IPS-NIHi7 (cell line): ENCODE measurements at regions not wholly inside any gene's neighbourhood (a gene's known extent, or its start where the extent isn't known, plus 50 kb on each side); places are given as distances from the start of the nearest gene placed in this dataset.

Experiments
- DNase-seq: peaks from one replicate; pipeline ENCODE4 v3.0.0; 2012; ENCODE audit warnings: mixed read lengths; ENCODE audit errors: extremely low spot score

DNA sequence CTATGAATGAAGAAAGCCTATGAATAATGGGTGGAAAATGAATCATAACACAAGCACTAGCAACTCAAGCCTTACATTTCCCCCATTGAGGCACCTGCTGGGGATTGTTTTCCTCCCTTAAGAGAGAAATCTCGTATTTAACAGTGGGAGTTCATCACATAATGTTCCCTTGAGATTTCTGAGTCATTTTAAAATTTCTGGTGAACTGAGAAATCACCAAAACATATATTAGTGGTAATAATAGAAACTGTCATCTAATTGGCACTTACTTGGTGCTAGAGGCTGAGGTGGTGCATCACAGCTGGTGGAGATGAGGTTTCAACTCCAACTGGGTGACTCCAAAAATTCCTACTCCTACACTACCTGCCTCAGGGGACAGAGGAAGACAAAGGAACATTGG, 561.3 kb upstream of the LCORL start:
- no peak for DNase-seq

DNA sequence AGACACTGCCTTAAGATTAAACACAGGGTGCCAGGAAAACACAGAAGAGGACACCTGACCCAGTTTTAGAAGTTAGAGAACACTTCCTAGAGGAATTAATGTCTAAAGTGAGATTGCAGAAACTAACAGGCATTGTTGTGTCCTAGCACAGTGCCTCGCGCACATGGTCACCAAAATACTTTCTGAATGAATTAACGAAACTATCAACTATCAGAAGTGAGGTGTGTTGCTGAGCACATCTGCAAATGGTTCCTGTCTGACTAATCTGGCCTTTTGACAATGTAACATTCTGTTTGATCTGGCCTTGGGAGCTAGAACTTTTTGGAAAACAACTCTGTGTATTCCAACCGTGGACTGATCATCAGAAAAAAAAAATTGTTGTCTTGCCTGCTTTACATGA, 556.8 kb upstream of the LCORL start:
- DNase-seq = no peak

DNA sequence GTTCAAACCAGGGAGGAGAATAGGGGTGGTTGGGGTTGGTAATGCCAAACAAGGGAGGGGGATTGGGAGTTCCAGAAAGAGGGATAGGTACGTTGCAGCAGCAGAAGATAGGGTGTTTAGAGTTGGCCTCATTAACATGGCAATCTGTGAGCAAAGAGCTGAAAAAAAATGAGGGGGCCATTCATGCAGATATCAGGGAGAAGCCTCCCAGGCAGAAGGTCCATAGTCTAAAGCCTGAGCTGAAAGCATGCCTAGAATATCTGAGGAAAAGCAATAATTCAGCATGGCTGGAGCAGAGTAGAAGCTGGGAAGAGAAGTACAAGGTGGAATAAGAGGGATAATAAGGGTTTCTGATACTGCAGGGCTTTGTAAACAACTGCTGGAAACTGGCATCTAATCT, 550.9 kb upstream of the LCORL start:
- DNase-seq = no peak

DNA sequence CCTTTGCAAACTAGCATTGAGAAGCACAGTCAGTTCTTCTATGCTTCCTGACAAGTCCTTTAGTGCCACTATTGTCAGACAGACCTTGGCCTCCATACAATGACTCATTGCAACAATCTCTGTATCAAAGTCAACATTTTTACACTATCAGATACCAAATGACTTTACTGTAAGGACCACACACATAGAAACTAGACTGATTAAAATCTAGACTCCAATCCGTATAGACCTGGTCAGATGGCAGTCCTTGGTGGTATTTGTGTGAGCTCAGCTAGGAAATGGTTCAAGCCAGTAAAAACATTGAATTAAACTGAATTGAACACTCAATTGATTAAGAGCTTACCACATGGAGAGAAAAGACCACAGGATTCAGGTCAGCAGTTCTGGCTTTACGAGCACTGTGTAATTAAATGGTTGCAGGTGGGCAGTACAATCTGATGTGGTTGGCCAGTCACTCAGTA, 549.8 kb upstream of the LCORL start:
- DNase-seq = no peak

DNA sequence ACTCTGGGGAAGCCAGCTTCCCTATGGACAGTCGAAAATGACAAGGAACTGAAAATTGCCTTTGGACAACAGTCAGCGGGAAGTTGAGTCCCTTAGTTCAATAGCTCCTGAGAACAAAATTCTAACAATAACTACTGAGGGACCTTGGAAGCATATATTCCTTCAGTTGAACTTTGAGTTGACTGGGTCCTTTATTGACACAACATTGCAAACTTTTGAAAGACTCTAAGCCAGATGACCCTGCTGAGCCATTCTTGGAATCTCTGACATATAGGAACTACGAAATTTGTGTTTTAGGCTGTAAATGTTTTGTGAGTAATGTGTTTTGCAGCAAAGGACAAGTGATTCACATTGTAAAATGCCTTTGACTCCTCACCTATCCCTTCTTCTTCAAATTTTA, 548.8 kb upstream of the LCORL start:
- DNase-seq = no peak

DNA sequence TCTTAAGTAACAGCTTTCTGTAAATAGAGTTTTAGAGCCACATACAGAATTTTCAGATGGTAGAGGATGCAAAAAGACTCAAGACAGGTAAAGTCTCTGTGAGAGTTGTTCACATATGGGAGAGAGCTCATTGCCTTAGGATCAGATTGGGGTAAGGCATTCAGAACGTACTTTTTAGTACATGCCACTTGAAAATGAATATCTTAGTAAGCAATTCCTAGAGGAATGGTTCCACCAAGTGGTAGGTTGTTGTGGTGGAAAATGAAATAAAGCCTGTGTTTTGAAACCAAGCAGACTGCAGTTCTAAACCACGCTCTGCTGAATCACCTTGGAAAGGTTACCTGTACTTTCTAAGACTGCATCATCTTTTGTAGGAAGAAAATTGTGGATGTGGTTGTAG, 547.0 kb upstream of the LCORL start:
- DNase-seq = no peak

DNA sequence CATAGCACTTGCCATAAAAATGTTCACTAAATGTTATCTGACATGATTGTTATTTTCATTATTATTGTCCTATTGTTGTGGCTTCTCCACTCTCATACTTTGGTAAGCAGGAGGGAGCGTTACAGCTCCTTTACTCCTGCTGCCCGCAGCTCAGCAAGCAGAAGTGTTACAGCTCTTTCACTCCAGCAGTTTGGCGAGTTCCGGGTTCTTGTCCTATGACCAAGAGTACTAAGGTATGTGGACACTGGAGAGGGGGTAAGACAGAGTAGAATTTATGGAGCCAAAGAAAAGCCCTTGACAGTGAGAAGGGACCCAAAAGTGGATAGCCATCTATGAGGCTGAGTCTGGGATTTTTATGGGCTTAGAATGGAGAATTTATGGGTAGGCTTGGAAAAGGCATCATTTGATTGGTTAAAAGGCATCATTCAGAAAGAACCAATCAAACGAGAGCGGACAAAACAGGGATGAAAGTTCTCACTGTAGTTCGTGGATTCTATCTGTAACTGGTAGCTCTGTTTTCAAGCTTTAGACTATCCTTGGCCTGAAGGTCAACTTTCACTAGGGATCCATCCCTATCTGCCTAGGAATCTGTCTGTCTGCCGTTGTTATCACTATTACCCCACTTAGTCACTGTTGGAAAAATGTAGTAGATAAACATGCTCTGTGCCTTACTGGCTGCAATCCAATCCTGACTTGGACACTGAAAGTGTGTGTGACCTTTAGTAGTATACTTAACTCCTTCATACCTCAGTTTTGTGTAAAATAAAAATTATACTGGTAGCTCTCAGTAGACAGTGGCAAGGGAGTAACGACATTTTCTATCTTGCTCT, 545.6 kb upstream of the LCORL start:
- no peak for DNase-seq

DNA sequence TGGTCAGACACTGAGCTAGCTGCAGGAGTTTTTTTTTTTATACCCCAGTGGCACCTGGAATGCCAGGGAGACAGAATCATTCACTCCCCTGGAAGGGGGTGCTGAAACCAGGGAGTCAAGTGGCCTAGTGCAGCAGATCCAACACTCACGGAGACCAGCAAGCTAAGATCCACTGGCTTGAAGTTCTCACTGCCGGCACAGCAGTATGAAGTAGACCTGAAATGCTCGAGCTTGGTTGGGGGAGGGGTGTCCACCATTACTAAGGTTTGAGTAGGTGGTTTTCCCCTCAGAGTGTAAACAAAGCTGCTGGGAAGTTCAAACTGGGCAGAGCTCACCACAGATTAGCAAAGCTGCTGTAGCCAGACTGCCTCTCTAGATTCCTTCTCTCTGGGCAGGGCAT, 537.9 kb upstream of the LCORL start:
- DNase-seq = no peak

DNA sequence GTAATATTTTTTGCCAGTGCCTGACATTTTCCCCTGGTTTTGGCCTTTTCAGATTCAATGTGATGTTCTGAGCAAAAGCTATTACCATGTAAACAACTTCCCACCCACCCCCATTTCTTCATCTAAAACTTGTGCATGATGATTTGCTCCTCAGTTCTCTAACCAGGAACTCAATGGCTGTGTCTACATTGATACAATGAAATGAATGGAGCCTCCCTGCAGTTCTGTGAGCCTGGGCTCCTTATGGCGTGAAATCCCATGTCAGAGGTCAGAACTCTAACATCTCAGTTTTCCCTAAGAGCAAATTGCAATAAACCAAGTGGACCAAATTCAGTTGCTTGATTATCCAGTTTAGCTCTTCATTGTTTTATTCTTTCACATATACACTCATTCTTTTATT, 534.8 kb upstream of the LCORL start:
- DNase-seq = no peak

DNA sequence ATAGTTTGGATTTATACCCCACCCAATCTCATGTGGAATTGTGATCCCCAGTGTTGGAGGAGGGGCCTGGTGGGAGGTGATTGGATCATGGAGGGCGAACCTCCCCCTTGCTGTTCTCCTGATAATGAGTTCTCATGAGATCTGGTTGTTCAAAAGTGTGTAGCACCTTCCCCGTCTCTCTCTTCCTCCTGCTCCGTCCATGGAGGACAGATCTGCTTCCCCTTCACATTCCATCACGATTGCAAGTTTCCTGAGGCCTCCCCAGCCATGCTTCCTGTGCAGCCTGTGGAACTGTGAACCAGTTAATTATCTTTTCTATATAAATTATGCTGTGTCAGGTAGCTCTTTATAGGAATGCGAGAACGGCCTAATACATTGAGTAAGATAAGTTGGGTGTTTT, 518.8 kb upstream of the LCORL start:
- no peak for DNase-seq

DNA sequence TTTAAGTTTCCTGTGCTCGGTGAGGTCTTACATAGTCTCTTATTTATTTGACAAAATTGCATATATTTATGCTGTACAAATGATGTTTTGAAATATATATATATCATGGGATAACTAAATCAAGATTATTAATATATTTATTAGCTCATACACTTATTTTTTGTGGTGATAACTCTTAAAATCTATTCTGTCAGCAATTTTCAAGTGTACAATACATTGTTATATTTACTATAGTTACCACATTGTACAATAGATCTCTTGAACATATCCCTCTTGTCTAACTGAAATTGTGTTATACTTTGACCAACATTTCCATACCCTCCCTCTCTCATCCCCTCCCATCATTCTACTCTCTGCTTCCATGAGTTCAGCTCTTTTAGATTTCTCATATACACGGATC, 516.6 kb upstream of the LCORL start:
- DNase-seq = no peak

DNA sequence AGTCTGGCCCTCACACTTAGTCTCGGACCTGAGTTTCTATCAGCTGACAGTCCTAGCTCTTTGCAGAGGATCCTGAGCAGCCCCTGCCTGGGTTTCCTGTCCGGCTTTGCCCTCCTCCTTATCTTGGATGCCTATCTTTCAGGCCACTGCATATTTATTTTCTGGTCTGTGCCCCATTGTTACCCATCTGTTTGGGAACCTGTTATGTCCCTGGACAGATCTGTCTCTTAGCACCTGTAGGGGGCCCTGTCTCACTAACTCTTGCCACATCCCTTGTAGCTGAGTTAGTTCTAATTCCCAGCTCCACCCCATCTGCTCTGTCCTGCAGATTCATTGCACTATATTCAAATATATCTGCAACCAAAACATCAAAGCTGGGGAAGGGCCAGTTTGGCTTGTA, 514.9 kb upstream of the LCORL start:
- peak; percentile 57 for DNase-seq

DNA sequence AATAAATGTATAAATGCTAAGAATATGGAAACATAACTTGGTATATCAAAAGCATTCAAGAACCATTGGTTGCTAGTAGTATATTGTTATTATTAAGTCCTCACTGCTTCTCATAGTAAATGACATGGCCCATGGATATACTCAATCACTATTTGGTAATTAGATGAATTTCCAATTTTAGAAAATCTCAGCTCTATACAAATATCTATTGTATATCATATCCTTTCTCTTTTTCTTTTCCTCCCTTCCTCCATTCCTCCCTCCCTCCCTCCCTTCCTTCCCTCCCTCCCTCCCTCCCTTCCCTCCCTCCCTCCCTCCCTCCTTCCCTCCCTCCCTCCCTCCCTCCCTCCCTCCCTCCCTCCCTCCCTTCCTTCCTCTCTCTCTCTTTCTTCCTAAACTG, 514.4 kb upstream of the LCORL start:
- no peak for DNase-seq

DNA sequence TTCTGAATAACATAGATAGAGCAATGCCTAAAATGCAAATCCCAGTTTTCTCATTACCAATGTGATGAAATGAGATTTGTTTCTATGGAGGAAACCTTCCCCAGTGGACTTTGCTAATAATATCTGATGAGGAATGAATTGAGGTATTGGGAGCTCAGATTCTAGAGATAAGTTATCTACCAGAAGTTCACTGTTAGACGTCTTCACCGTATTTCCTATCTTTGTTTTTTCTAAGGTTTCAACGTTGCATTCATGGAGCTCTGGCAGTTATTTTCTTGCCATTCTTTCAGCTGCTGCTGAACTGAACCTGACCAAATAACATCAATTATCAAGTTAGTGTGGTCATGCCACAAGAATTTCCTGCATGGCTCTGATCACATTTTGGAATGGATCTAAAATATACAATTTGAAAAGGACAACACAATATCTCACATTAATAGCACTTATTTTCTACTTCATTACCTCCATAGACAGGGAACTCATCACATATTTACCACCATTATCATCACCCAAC, 511.8 kb upstream of the LCORL start:
- DNase-seq = no peak

DNA sequence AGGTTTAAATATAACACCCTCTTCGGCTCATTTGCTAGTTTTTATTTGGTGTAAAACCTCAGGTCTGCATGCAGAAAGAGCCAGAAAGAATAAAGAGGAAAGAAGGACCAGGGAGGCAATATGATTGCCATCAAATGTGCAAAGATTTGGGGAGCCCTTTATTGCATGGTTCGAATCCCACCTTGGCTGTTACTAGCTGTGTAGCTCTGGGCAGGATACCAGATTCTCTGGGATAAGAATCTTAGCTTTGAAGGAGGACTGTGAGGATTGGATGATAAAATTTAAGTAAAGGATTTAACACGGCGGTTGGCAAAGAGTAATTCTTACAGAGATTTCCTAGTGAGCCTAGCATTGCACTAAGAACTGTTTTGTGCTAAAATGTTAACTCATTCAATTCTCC, 510.2 kb upstream of the LCORL start:
- DNase-seq = no peak

DNA sequence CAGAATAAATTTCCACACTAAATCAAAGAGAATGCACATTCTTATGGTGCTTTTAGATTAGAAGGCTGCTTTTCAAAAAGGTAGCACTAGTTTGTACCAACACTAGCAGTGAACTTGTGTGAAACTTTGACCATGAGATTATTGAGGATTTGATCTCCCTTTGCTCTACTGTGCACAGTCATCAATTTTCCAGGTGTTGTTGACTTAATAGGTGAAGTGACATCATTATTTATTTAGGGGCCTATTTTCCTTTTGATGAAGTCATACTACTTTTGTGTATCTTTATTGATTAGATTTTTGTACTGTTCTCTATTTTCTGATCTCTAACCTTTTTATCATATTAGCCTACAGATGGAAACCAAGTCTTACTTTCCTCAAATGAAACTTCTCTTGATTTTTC, 507.9 kb upstream of the LCORL start:
- no peak for DNase-seq

DNA sequence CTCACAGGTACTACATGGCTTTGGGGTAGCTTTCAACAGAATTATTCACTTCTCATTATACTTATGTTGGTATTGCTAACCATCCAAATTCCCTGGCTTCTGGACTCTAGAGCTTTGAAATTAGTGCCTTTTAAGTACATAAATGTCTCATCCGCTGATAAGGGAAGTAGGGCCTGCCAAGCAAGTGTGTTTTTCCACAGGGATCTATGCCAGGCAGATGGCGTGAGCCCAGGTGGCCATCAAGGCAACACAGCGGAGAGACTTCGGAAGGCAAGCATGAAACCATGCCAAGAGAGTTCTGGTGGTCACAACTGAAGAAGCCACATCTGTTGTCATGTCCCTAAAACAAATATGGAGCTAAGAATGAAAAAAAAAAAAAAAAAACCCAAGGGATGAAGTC, 503.1 kb upstream of the LCORL start:
- DNase-seq = no peak

DNA sequence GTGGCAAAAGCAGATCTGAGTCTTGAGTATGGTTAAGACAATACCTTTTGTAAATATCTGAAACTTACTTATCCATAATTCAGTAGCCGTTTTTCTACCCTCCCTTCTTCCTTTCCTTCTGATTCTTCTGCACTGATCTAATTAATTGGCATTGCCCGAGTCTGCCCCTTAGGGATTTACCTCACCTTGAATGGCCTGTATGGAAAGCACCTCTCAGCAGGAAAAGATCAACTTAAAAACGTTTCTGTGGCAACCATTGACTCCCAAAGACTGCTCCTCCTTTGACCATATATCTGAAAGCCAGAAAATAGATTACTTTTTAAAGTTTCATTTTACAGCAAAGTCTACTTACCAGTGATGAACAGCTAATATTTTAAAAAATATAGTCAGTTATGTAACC, 496.5 kb upstream of the LCORL start:
- no peak for DNase-seq

DNA sequence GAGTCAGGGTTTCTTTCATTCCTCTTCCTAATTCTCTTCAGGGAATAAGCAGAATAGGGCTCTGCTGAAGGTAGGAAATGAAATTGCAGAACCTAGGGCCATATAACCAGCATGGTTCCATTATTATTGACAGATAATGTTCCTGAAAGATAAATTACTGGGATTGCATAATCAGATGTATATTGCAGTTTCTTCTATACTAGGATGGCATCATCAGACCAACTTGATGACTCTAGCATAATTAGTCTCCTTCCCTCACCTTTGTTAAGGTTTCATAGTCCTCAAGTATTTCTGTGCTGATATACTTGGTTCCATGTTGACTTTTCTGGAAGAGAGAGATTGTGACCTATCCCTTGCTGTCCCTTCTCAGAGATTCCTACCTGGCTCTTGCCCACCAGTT, 492.3 kb upstream of the LCORL start:
- DNase-seq = no peak

DNA sequence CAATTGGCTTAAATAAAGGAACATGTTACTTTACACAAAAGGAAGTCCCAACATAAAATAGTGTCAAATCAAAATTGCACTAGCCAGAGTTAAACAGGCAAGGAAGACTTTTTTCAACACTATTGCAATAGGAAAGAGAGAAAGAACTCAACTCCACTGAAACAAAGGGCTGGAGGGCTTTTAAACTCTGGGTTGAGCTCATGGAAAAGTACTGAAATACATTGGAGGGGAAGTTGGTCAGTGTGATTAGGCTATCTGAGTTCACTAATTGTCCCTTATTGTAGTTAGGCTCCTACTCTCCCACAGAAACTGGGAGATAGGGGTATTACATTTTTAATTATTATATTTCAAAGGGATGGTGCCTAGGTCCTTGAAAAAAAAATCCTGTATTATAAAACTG, 491.2 kb upstream of the LCORL start:
- no peak for DNase-seq

DNA sequence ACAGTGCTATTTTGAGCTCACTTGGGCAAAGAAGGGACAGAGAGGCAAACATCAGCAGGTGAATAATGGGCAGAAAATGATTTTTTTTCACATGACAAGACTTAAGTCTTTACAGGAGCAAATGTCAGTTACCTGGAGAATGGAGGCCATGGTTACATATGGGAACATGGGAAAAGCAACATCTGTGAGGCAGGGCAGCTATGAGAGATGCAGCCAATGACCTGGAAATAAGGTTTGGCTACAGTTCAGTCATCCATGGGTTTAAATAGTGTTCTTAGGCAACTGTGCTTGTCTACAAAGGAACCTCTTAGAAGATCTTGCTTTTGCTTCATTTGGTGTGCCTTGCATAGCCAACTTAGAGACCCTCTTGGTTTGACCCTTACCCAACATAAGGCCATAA, 490.2 kb upstream of the LCORL start:
- DNase-seq = no peak

DNA sequence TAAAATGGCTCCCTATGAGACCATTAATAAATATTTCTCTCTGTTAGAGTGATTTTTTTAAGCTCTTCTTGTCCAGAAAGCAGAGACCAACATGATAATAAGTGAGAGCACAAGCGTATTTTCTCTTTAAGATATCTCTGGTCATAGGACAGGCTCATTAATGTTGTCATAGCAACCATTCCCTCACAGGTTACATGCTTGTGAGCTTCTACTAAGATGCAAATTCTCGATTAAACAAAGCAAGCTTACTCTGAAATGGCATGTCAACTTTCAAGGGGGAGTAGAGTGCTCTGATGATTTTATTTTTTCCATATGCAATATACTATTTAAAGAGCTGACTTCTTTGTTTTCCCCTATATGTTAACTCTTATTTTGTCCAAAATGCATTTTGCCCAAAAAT, 487.2 kb upstream of the LCORL start:
- no peak for DNase-seq

DNA sequence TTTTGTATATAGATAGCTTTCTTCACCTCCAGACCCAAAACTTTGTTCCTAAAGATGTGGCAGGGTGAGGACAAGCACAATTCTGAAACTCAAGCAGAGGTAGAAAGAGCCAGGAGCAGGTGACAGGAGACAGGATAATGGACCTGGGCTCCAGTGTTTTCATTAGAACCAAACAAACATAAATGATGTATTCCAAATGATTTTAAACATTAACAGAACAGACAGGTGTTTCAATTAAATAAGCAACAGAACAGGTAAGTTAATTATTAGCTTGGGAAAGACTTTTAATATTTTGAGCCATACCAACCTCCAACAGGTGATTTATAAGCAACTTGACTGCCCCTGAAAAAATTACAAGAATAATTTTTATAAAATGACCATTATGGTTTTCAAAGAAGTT, 459.4 kb upstream of the LCORL start:
- DNase-seq = no peak

DNA sequence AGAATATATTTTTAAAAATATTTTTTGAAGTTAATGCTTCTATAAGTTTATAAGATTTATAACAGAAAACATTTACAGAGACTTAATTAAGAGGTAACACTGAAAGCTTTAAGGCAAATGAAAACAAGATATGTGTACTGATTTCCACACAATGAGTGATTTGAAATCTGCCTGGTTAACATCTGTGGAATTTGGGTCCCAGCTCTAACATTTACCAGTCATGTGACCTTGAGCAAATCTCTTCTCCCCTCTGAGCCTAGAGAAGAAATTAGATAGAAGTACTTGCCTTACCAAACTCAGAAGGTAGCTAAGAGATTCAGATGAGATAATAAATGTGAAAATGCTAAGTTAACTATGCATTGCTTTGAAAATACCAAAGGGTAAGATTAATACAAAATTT, 458.8 kb upstream of the LCORL start:
- DNase-seq = no peak
